Activated CD8-positive, alpha-beta memory T cell treated with anti-CD3 and anti-CD28 coated beads, Interleukin-2, amount 10 ng/mL, durations not matched to agents 7 days and 5 days (primary cell): ENCODE measurements at regions not wholly inside any gene's neighbourhood (a gene's known extent, or its start where the extent isn't known, plus 50 kb on each side); places are given as distances from the start of the nearest gene placed in this dataset.

Source experiments
- ATAC-seq: fragments of 150-1000 bp; cut with Tn5 transposase; one replicate; pipeline ENCODE4 v1.10.0; 2021; ENCODE audit warnings: moderate library complexity
- CTCF ChIA-PET: fragments of 350-600 bp; sonication (Branson Sonifier 250); formaldehyde crosslinking; loops from one replicate; lab custom pipeline; 2021; ENCODE audit warnings: antibody characterized with exemption; lab: Charles Lee
- DNase-seq: peaks from one replicate; pipeline ENCODE4 v3.0.0-alpha.2; 2020
- H3K27ac Mint-ChIP-seq: one replicate; pipeline ENCODE4 v1.8.0; 2021; ENCODE audit warnings: mild to moderate bottlenecking, mixed read lengths
- H3K27me3 Mint-ChIP-seq: one replicate; pipeline ENCODE4 v1.8.0; 2021; ENCODE audit warnings: mixed read lengths
- H3K36me3 Mint-ChIP-seq: one replicate; pipeline ENCODE4 v1.8.0; 2021; ENCODE audit warnings: mild to moderate bottlenecking, mixed read lengths
- H3K4me1 Mint-ChIP-seq: one replicate; pipeline ENCODE4 v1.8.0; 2021; ENCODE audit warnings: mixed read lengths
- H3K4me3 Mint-ChIP-seq: one replicate; pipeline ENCODE4 v1.8.0; 2021; ENCODE audit warnings: mild to moderate bottlenecking, moderate library complexity, mixed read lengths
- H3K9me3 Mint-ChIP-seq: one replicate; pipeline ENCODE4 v1.8.0; 2022; ENCODE audit warnings: low read depth, mixed read lengths

DNA sequence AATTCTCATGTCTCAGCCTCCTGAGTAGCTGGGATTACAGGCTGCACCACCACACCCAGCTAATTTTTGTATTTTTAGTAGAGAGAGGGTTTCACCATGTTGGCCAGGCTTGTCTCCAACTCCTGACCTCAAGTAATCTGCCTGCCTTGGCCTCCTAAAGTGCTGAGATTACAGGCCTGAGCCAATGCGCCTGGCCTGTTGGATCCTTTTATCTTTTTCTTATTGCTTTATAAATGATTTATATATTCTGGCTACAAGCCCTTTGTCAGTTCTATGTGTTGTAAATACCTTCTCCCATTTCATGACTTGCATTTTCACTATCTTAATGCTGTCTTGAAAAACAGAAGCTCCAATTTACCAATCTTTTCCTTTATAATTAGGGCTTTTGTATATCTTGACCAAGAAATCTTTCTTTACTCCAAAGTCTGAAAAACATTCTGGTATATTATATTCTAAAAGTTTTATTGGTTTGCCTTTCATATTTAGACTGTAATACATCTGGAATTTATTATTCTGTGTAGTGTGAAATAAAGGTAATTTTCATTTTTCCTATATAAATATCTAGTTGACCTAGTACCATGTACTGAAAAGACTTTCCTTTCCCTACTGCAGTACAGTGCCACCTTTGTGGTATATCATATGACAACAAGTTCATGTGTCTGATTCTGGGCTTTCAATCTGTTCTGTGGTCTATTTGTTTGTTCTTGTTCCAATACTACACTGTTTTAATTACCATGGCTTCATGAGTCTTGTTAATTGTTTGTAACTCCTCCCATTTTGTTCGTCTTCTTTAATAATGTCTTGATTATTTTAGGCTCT is 52.9 kb upstream of the RNU6-1 start:
- CTCF ChIA-PET = no interaction called here

DNA sequence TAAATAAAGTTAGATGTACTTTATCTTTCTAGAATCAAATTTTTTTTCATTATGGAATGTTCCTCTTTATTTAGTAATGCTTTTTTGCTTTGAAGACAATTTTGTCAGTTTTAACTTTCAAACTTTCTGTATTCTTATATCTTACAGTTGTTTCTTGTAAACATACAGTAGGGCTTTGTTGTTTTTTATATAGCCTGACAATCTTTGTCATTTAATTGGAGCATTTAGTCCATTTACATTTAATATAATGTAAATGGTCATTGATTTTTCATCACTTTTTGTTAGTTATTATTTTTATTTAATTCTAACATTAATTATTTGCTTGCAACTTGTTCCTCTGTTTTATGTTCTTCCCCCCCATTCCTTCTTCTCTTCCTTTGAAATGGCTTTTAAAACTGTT is 55.4 kb upstream of the RNU6-1 start:
- Mint-ChIP-seq H3K4me1 (peaks cover 2% of the 10 kb centered on the region), H3K9me3 (no peaks in the 10 kb centered on the region), H3K27me3 (no peaks in the 10 kb centered on the region), H3K27ac (no peak overlapping the region), H3K4me3 (no peak overlapping the region), H3K36me3 (no peaks in the 10 kb centered on the region)
- ATAC-seq (no peak), DNase-seq (no peak)
- CTCF ChIA-PET = no interaction called here

More for the DNA sequence above, 52.9 kb upstream of the RNU6-1 start:
- H3K4me1 Mint-ChIP-seq = peaks cover 2% of the 10 kb centered on the region
- no peaks in the 10 kb centered on the region for H3K27me3 Mint-ChIP-seq
- H3K36me3 Mint-ChIP-seq = peaks cover 3% of the 10 kb centered on the region
- no peak for DNase-seq
- ATAC-seq = no peak
- no peak overlapping the region for H3K27ac Mint-ChIP-seq
- H3K4me3 Mint-ChIP-seq = no peak overlapping the region
- H3K9me3 Mint-ChIP-seq = no peaks in the 10 kb centered on the region

DNA sequence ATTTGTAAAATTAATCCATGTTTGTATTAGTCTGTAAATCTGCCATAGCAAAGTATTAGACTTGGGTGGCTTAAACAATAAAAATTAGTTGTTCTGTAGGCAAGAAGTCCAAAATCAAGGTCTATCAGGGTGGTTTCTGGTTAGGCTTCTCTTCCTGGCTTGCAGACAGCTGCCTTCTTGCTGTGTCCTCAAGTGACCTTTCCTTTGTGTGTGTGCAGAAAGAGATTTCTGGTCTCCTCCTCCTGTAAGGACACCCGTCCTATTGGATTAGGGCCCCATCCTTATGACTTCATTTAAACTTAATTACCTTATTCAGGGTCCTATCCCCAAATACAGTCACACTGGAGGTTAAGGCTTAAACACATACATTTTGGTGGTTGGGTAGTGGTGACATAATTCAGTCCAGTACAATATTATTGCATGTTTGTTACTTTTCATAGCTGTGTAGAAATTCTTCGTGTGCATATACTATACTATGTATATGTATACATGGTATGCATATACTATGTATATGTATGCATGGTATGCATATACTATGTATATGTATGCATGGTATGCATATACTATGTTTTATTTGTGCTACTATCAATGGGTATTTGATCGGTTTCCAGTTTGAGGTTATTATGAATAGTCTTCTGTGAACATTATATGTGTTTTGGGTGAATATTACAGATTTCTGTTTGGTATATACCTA is 57.9 kb upstream of the RNU6-1 start:
- no peak overlapping the region for H3K4me3 Mint-ChIP-seq
- H3K9me3 Mint-ChIP-seq = no peaks in the 10 kb centered on the region
- H3K4me1 Mint-ChIP-seq = peaks cover 2% of the 10 kb centered on the region
- peaks cover 1% of the 10 kb centered on the region for H3K27me3 Mint-ChIP-seq
- H3K36me3 Mint-ChIP-seq = no peaks in the 10 kb centered on the region
- CTCF ChIA-PET = no interaction called here
- ATAC-seq (no peak), DNase-seq (no peak)
- no peak overlapping the region for H3K27ac Mint-ChIP-seq

DNA sequence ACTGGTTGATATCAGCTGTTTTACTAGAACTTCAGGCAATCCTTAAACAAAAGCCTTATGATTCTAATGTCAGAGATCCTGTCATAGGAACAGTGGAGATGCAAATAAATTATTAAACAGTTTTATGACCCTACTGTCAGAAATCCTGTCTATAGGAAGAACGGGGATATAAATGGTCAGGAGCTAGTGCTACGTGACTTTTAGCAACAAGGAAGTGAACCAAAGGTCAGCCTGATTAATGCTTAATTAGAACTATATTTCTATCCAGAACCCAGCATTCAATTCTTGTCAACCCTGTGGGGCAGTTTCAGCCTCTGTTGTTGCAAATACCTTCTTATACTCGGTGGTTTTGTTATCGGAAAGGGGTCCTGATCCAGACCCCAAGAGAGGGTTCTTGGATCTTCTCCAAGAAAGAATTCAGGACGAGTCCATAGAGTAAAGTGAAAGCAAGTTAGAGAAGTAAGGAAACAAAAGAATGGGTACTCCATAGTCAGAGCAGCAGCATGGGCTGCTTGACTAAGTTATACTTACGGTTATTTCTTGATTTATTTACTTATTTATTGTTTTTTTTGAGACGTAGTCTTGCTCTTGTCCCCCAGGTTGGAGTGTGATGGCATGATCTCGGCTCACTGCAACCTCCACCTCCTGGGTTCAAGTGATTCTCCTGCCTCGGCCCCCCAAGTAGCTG is 59.9 kb upstream of the RNU6-1 start:
- no peak for ATAC-seq
- no peak overlapping the region for H3K27ac Mint-ChIP-seq
- no peaks in the 10 kb centered on the region for H3K36me3 Mint-ChIP-seq
- no peaks in the 10 kb centered on the region for H3K4me1 Mint-ChIP-seq
- H3K4me3 Mint-ChIP-seq = no peak overlapping the region
- DNase-seq = no peak
- peaks cover 9% of the 10 kb centered on the region for H3K27me3 Mint-ChIP-seq
- CTCF ChIA-PET = no interaction called here
- no peaks in the 10 kb centered on the region for H3K9me3 Mint-ChIP-seq

DNA sequence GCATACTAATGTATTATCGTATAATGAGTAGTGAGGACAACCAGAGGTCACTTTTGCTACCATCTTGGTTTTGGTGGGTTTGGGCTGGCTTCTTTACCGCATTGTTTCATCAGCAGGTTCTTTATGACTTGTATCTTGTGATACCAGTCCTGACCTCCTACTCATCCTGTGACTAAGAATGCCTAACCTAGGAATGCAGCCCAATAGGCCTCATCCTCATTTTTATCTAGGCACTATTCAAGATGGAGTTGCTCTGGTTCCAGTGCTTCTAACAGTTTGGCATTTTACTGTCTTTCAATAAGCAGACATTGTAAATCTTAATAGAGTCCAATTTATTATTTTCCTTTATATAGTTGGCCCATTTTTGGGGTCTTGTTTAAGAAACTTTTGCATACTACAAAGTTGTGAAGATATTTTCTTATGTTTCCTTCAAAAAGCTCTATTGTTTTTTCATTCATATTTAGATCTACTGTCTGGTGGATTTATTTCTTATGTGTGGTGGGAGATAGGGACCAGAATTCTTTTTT is 60.8 kb upstream of the RNU6-1 start:
- H3K4me1 Mint-ChIP-seq = no peaks in the 10 kb centered on the region
- peaks cover 14% of the 10 kb centered on the region for H3K27me3 Mint-ChIP-seq
- no peak overlapping the region for H3K4me3 Mint-ChIP-seq
- DNase-seq (no peak), ATAC-seq (no peak)
- CTCF ChIA-PET = no interaction called here
- peaks cover 1% of the 10 kb centered on the region for H3K36me3 Mint-ChIP-seq
- H3K27ac Mint-ChIP-seq = no peak overlapping the region
- no peaks in the 10 kb centered on the region for H3K9me3 Mint-ChIP-seq

DNA sequence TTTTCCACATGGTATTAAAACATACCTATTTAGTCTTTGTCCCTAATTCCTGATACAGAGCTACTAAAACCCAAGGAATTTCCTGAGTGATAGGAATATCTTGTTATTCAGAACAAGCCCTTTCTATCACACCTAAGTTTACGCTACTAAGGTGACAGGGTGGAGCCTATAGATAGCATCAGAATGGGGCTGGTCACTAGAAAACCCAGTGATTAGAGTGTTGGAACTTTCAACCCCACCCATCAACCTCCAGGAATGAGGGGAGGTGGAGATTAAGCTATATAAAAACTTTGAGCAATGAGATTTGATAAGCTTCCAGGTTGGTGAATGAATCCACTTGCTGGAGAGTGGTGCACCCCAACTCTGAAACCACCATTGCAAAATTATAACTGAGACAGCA is 62.1 kb upstream of the RNU6-1 start:
- no peaks in the 10 kb centered on the region for H3K4me1 Mint-ChIP-seq

DNA sequence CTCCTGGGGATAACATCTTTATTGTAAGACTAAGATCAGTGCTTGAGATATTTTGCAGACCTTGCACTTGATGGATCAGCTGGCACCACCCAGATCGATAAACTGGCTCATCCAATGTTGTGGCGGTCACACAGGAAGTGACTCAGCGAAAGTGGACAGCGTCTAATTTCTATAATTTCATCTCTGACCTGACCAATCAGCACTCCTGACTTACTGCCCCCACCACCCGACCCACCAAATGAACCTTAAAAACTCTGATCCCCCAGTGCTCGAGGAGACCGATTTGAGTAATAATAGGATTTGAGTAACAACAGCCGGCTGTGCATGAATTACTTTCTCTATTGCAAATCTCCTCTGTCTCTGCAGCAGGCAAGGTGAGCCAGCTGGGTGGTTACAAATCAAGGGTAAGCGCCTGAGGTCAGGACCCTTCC is 62.7 kb upstream of the RNU6-1 start:
- CTCF ChIA-PET = no interaction called here
- Mint-ChIP-seq H3K27me3 (peaks cover 27% of the 10 kb centered on the region), H3K4me3 (no peak overlapping the region), H3K9me3 (no peaks in the 10 kb centered on the region), H3K4me1 (no peaks in the 10 kb centered on the region), H3K27ac (no peak overlapping the region), H3K36me3 (peaks cover 1% of the 10 kb centered on the region)
- ATAC-seq = no peak
- no peak for DNase-seq

More for the DNA sequence above, 62.1 kb upstream of the RNU6-1 start:
- ATAC-seq (no peak), DNase-seq (no peak)
- Mint-ChIP-seq H3K36me3 (peaks cover 1% of the 10 kb centered on the region), H3K9me3 (no peaks in the 10 kb centered on the region), H3K27me3 (peaks cover 22% of the 10 kb centered on the region), H3K27ac (no peak overlapping the region), H3K4me3 (no peak overlapping the region)
- CTCF ChIA-PET = no interaction called here

DNA sequence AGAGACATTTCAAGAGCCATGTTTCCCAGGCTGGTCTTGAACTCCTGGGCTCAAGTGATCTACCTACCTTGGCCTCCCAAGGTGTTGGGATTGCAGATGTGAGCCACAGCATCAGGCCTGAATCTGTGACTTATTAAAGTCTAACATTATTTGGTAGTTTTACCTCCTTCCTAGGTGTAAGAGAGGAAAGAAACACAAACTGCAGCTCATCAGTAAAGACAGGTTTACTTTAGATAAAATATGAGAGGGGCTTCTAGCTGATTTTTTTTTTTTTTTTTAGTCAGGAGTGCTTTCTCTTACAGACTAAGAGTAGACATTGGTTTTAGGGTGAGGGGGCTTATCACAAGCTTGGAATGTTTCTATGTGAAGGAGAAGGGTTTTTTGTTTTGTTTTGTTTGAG is 63.9 kb upstream of the RNU6-1 start:
- no peaks in the 10 kb centered on the region for H3K9me3 Mint-ChIP-seq
- H3K27me3 Mint-ChIP-seq = peaks cover 27% of the 10 kb centered on the region
- H3K4me1 Mint-ChIP-seq = no peaks in the 10 kb centered on the region
- no peak overlapping the region for H3K4me3 Mint-ChIP-seq
- H3K27ac Mint-ChIP-seq = no peak overlapping the region
- ATAC-seq (no peak), DNase-seq (no peak)
- H3K36me3 Mint-ChIP-seq = peaks cover 1% of the 10 kb centered on the region
- CTCF ChIA-PET = no interaction called here

DNA sequence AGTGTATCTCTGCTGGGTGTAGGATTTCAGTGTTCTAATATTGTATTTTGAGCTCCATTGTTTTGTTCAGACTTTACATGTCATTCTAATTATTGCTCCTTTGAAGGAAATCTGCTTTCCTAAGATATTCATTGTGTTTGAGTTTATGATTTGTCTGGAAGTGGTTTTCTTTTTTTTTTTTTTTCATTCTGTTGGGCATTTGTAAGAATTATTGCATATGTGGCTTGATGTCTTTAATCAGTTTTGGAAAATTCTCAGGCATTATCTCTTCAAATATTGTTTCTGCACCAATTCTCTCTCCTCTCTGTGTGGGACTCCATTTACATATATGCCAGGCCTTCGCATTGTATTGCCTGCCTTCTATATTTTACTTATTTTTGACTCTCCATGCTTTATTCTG is 65.8 kb upstream of the RNU6-1 start:
- no peak overlapping the region for H3K27ac Mint-ChIP-seq
- peaks cover 27% of the 10 kb centered on the region for H3K27me3 Mint-ChIP-seq
- H3K9me3 Mint-ChIP-seq = peaks cover 2% of the 10 kb centered on the region
- CTCF ChIA-PET = no interaction called here
- peaks cover 3% of the 10 kb centered on the region for H3K36me3 Mint-ChIP-seq
- no peaks in the 10 kb centered on the region for H3K4me1 Mint-ChIP-seq
- no peak for DNase-seq
- no peak for ATAC-seq
- H3K4me3 Mint-ChIP-seq = no peak overlapping the region

DNA sequence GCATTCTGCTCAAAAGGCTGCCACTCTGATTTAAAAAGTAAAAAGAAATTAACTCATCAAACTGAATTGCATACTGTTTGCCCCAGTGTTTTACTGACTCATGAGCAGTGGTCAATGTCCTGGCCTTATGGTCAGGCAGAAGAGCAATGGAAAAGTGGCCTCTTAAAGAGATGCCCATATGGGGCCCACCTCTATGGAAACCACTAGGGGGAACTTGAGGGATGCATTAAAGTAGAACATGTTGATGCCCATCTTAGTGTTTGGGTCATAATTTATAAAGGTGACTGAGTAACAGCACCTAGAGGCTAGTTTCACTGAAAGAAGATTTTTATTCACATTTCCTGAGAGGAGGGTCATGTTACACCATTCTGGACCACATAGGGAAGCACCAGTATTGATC is 66.5 kb upstream of the RNU6-1 start:
- H3K36me3 Mint-ChIP-seq = peaks cover 5% of the 10 kb centered on the region
- H3K27me3 Mint-ChIP-seq = peaks cover 27% of the 10 kb centered on the region
- H3K27ac Mint-ChIP-seq = no peak overlapping the region
- peaks cover 2% of the 10 kb centered on the region for H3K9me3 Mint-ChIP-seq
- H3K4me1 Mint-ChIP-seq = no peaks in the 10 kb centered on the region
- no peak for ATAC-seq
- CTCF ChIA-PET = no interaction called here
- H3K4me3 Mint-ChIP-seq = no peak overlapping the region
- DNase-seq = no peak

DNA sequence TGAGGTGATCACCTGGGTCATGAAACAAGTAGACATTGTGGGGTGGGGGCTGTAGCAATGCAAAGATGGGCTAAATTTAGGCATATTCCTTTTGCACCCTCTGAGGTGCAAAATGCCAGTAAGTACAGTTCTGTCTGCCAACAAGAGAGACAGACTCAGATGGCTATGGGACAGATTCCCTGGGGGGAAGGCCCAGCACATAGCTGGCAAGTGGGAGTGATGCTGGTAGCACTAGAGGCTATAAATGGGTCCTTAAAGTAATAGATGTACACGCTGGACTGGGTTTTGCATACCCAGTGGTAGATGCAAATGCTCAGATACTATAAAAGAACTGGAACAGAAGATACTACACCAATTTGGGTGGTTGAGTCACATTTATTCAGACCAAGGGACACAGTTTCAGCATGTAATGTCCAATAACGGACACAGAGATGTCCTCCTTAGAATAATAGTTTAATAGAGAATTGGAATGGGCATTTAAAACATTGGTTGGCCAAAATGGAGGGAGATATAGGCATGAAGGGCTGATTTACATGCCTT is 67.4 kb upstream of the RNU6-1 start:
- CTCF ChIA-PET = no interaction called here
- Mint-ChIP-seq H3K27me3 (peaks cover 27% of the 10 kb centered on the region), H3K27ac (no peak overlapping the region)

DNA sequence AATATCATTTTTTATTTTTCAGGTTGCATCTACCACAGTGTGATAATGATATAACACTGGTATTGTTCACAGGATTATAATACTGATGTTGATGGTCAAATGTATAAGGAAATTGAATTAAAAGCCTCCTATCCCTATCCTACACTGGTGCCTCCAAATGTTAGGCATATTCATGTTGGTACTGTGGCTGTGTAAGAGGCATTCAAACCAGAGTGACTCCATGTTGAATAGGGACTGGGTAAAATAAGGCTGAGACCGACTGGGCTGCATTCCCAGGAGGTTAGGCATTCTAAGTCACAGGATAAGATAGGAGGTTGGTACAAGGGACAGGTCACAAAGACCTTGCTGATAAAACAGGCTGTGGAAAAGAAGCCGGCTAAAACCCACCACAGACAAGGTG is 68.9 kb upstream of the RNU6-1 start:
- Mint-ChIP-seq H3K27me3 (peaks cover 23% of the 10 kb centered on the region), H3K9me3 (peaks cover 2% of the 10 kb centered on the region), H3K27ac (no peak overlapping the region), H3K4me3 (no peak overlapping the region), H3K4me1 (no peaks in the 10 kb centered on the region), H3K36me3 (peaks cover 5% of the 10 kb centered on the region)
- DNase-seq (no peak), ATAC-seq (no peak)
- CTCF ChIA-PET = no interaction called here

More for the DNA sequence above, 67.4 kb upstream of the RNU6-1 start:
- no peak overlapping the region for H3K4me3 Mint-ChIP-seq
- no peaks in the 10 kb centered on the region for H3K4me1 Mint-ChIP-seq
- H3K36me3 Mint-ChIP-seq = peaks cover 5% of the 10 kb centered on the region
- peaks cover 2% of the 10 kb centered on the region for H3K9me3 Mint-ChIP-seq
- ATAC-seq (no peak), DNase-seq (no peak)

DNA sequence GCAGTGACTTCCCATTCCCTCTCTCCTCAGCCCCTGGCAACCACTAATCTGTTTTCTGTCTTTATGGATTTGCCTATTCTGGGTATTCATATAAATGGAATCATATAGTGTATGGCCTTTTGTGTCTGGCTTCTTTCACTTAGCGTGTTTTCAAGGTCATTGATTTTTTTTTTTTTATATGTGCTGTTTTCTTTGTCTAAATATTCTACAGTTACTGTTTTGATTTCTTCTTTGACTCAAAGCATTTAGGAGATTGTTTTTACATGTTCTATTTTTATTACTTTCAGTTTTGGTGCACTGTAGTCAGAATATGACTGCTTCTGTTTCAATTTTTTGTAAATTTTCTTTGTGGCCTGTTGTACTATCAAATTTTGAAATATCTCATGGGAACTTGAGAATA is 71.9 kb upstream of the RNU6-1 start:
- Mint-ChIP-seq H3K27me3 (peaks cover 30% of the 10 kb centered on the region), H3K4me3 (no peak overlapping the region), H3K36me3 (peaks cover 3% of the 10 kb centered on the region), H3K9me3 (peaks cover 2% of the 10 kb centered on the region), H3K27ac (no peak overlapping the region), H3K4me1 (no peaks in the 10 kb centered on the region)
- DNase-seq (no peak), ATAC-seq (no peak)
- CTCF ChIA-PET = no interaction called here
